ENCODE measurements at regions not wholly inside any gene's neighbourhood (a gene's known extent, or its start where the extent isn't known, plus 50 kb on each side); places are given as distances from the start of the nearest gene placed in this dataset.

DNA sequence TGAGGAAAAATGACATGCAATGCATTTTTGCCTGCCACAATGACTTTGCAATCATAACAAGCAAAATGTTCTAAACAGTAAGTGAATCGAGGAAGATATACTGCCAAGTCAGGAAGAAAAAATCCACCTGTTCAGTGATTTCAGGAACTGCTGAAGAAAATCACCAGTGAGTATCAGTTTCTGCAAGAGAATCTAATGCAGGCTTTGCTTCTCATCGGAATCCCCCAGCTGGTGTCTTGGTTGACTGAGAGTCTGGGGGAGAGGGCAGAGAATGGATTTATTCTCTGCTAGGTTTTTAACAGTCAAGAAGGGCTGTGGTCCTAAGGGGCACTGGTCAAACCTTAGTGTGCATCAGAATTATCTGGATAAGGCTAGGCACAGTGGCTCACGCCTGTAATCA, 363.4 kb downstream of the CDH26 start:
- DNase-seq (ENCODE audit: low read depth), result no peak

- DNase-seq (ENCODE audit: low read depth), result no peak
Observed at GRCh38 chr20:60326821-60327220, 368.6 kb downstream of the CDH26 start.

DNA sequence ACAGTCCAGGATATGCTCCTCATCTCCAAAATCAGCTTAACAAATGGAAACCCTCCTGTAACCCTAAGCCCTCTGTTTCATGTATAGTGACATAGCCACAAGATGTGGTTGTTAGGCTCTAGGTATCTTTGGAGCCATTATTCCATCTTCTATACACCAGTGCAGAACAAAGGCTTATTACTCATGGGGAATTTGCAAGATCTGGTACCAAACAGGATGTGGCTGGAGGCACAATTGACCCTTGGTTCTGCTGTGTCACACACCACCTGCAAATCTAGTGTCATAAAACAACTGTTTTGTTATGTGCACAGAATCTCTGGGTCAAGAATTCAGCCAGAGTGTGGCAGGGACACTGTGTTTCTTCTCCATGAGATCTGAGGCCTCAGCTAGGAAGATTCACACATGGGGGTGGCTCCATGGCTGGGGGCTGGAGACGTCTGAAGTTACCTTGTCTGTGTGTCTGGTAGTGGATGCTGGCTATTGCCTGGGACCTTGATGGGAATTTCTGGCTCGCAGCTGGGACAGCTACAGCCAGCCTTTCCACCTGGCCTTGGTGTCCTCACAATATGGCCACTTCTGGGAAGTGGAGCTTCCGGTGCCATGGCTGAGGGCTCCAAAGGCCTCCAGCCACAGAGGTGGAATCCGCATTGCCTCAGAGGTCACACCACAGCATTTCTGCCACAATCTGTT, 369.9 kb downstream of the CDH26 start:
- no peak for DNase-seq (ENCODE audit: low read depth)

DNA sequence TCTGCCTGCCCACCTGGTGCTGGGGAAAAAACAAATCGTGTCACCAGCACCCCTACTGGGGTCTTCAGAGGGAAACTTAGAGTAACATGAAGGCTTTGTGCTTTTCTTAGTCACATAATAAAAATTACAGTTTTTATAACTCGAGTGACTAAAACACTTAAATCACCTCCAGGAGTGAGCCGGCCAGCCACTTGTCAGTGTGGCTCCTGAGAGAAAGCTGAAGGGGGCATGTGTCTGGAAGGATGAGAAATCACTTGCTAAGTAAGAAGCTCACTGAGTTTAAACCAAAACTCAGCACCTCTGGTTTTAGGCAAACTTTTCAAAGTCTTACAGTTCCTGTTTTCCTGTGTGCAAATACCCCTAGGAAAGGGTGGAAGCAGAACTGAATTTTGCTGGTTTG, 372.2 kb downstream of the CDH26 start:
- no peak for DNase-seq (ENCODE audit: low read depth)

DNA sequence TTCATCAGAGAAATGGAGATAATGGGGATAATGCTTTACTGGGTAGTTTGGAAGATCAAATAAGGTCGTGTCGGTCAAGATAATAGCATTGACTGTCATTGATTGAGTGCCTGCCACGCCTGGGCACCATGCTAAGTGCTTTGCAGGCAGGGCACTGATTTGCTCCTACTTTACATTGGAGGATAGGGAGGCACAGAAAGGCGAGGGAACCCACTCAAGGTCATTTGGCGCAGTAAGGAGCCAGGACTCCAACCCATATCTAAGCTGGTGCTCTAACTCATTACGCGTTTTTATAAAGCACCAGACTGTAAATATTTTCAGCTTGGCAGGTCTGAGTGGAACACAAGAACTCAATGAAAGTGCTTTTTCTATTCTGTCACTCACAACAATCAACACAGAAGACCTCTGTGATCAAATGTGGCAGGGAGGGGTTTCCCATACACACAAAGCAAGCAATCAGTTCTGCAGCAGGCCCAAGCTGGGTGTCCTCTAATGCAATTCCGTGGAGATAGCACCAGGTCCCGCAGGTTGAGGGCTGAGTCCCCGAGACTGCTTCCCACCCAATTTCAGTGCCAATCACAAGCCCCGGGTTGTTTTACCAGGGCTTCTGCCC, 373.6 kb downstream of the CDH26 start:
- DNase-seq (ENCODE audit: low read depth), result no peak

GRCh38 chr20:60332523-60332922, 374.3 kb downstream of the CDH26 start:
- DNase-seq (ENCODE audit: low read depth), result no peak

DNA sequence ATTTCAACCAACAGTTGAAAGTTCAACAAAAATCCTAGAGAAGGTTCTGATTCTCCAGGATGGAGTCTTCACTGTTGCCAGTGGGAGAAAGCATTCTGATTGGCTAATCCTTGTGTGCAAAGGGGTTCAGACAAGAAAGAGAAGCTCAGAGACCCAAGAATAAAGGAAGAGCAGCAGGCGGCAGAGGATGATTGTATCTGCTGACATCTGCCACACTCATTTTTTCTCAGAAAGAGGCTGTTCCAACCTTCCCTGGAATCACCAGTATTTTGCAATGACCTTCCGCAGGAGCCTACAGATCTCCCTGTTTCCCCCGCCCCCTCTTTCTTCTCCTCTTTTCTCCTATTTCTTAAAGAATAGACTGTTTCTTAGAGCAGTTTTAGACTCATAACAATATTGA, 376.7 kb downstream of the CDH26 start:
- DNase-seq (ENCODE audit: low read depth), result no peak

GRCh38 chr20:60338556-60338955, 380.3 kb downstream of the CDH26 start:
- DNase-seq (ENCODE audit: low read depth), result no peak

DNA sequence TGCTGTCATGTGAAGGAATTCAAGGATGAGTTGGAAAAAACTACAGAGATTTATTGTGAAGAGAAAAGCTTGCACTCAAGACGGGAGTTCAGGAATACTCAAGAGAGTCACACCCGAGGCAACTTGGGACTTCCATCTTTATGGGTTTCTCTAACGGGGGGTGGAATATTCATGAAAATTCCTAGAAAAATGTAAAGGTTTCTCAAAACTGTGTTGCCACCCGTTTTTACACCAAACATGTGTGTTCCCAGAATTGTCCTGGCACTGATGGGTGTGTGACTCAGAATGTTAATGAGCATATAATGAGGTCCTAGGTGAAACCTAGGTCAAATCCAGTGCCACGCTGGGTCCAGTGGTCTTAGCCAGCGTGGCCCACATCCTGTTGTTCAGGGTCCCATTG, 381.5 kb downstream of the CDH26 start:
- no peak for DNase-seq (ENCODE audit: low read depth)

- DNase-seq (ENCODE audit: low read depth), result no peak
Observed at GRCh38 chr20:60340232-60340631, 382.0 kb downstream of the CDH26 start.

DNA sequence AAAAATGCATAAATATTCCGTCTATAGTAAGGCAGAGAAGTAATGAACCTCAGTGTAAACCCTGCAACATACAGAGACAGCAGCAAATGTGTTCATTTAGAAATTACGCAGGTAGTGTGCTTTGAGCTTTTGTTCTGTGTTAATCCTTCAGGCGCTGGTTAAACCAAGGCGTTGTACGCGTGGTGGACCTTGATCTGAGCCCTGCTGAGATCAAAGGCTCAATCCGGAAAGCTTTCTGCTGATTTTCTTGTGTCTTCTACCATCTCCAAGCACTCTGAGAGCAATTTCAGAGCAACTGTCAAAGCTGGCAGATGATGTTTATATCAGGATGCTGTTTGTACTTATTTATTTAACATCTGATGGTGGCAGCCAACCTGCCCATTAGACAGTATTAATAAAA, 382.8 kb downstream of the CDH26 start:
- DNase-seq (ENCODE audit: low read depth), result no peak

GRCh38 chr20:60345106-60345505, 386.9 kb downstream of the CDH26 start:
- no peak for DNase-seq (ENCODE audit: low read depth)

DNA sequence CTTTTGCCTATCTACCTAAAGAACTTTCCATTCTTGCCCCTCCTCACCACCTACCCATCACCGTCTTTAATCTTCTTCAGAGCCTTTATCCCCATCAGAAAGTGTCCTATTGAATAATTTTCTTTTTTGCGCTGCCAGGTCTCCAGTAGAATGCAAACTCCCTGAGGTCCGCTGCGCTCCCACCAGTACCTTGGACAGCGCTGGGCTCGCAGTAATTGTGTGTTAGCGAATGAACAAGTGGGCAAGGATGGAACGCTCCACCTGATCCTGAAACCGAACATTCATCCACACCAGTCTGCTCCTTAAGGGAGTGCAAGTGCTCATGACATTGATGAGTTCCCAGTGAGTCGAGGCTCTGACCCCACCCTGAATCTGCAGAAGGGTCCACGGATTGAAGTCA, 391.2 kb downstream of the CDH26 start:
- no peak for DNase-seq (ENCODE audit: low read depth)

GRCh38 chr20:60352017-60352416, 393.8 kb downstream of the CDH26 start:
- no peak for DNase-seq (ENCODE audit: low read depth)

DNA sequence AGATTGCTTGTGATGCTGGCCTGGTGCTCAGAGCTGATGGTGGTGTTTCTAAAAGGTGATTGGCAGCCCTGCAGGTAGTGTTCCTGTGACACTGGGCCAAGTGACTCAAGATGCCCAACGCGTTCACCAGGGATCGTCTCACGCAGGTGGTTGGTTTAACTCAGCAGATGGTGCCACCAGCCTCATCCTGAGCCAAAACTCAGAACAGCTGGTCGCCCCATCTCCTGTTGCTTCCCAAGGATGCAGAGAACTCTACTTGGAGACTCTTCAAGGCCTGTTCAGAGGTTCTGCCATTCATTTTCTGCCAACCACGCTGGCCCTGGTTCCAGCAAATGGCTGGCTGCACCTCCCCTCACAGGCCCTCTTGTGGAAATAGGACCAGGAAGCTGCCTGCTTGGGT, 394.4 kb downstream of the CDH26 start:
- no peak for DNase-seq (ENCODE audit: low read depth)

DNA sequence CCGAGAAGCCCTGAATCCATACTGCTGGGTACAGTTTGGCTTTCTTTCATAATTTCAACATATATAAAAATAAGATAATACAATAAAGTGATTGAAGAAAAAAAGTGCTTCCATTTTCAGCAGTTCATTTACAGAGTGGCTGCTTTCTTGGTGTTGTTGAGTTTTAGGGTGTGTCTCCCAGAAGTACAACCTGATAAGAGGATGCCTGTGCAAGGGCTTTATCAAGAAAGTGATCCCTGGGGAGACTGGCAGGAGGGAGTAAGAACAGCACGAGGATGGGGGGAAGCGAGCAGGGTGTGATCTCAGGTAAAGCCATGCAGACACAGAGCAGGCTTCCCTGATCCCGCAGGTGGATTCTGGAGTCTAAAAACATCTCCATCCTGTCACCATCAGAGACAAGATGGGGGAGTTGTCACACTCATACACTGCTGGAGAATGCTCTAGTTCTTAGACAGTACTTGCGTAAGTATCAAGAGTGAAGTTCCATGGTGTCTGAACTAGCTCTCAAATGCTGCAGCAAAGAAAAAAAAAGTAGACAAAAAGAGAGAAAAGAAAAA, 395.9 kb downstream of the CDH26 start:
- no peak for DNase-seq (ENCODE audit: low read depth)

DNA sequence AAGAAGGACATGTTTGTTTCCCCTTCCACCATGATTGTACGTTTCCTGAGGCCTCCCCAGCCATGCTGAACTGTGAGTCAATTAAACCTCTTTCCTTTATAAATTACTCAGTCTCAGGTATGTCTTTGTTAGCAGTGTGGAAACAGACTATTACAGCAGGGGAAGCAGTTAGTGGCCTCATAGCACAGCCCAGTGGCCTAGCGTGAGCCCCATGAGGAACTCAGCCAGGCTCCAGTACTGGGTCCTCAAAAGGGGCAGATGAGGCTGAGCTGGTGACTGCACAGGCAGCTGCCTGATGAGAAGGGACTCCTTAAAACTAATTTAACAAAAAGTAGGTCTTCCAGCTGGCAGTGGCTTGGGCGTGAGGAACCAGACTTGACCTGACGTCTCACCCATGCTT, 399.9 kb downstream of the CDH26 start:
- DNase-seq (ENCODE audit: low read depth), result no peak

DNA sequence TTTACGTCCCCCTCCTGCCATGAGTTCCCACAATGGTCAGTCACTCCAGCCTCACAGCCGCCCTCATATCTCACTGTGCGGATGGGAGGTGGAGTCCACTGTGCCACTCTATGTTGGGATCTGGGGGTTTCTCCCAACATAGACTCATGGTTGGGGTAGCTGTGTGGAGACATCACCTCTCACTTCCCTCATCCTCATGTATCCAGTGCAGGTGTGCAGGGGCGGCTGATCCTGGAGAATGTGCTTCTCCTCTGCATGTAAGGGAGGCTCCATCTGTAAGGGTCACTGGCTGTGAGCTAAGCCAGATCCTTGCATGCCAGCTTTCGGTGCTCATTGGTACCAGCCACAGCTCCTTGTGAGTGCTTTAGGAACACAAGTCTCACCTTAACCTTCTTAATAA, 400.8 kb downstream of the CDH26 start:
- no peak for DNase-seq (ENCODE audit: low read depth)

GRCh38 chr20:60361761-60362395, 403.7 kb downstream of the CDH26 start:
- no peak for DNase-seq (ENCODE audit: low read depth)

GRCh38 chr20:60362531-60362930, 404.3 kb downstream of the CDH26 start:
- DNase-seq (ENCODE audit: low read depth), result no peak

DNA sequence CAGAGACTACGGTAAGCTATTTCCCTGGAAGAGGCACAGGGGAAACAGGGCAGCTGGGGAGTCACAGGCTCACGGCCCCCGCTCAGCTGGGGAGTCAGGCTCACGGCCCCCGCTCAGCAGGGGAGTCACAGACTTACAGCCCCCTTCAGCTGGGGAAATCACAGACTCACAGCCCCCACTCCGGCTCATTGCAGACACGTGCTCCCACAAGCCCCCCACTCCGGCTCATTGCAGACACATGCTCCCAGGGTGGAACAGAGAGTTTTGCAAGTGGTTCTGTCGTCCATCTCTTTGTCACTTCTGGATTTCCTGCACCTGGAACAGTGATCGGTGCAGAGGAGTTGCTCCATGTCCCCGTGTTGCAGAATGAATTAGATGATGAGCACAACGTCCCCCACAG, 405.5 kb downstream of the CDH26 start:
- DNase-seq (ENCODE audit: low read depth), result no peak

GRCh38 chr20:60365064-60365666, 406.9 kb downstream of the CDH26 start:
- no peak for DNase-seq (ENCODE audit: low read depth)

DNA sequence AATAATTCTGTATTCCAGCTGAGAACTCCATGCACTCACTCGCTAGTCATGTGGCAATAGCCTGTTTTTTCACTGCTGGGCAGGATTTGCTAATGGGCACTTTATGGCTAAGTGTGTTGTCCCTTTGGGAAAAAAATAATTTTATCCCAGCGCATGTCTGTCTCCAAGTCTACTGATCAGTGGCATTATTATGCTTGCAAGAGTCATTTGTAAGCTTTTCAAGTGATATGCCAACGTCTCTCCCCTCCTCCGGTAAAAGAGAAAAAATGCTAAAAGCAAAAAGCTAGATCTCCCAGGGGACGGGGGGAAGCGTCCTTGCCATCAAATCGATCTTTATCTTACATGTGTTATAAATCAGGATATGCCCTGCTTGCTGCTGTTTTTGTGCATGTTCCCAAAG, 407.7 kb downstream of the CDH26 start:
- no peak for DNase-seq (ENCODE audit: low read depth)
